Esophagus muscularis mucosa (tissue), 4 donors: ENCODE measurements at regions not wholly inside any gene's neighbourhood (a gene's known extent, or its start where the extent isn't known, plus 50 kb on each side); places are given as distances from the start of the nearest gene placed in this dataset.

Experiments
- DNase-seq: peaks from one replicate; pipeline ENCODE4 v3.0.0-alpha.2; 2017; ENCODE audit errors: extremely low spot score
- H3K27ac ChIP-seq, 4 donors: fragments of 200-600 bp; sonication (generic); replicated peaks in 1 of 4; 1 replicate in 3 of 4; 2 replicates in 1 of 4; pipeline ENCODE4 v1.5.1; 2016 to 2019; ENCODE audit warnings: mild to moderate bottlenecking in 1 of 4
- H3K27me3 ChIP-seq, 4 donors: fragments of 200-600 bp; sonication (generic); one replicate each; pipeline versions ENCODE4 v1.5.1 to v1.6.0; 2016 to 2019
- H3K36me3 ChIP-seq, 4 donors: fragments of 200-600 bp; sonication (generic); one replicate each; pipeline ENCODE4 v1.5.1; 2016 to 2019
- H3K4me1 ChIP-seq, 4 donors: fragments of 200-600 bp; sonication (generic); one replicate each; pipeline ENCODE4 v1.5.1; 2016 to 2019
- H3K4me3 ChIP-seq, 4 donors: fragments of 200-600 bp; sonication (generic); 1 replicate in 2 of 4; 2 replicates in 2 of 4; pipeline ENCODE4 v1.5.1; 2016 to 2019; ENCODE audit warnings: mild to moderate bottlenecking in 4 of 4, moderate library complexity in 1 of 4
- H3K9me3 ChIP-seq, 4 donors: fragments of 200-600 bp; sonication (generic); 1 replicate in 3 of 4; 2 replicates in 1 of 4; pipeline ENCODE4 v1.5.1; 2016 to 2019
- EP300 ChIP-seq: sonication (generic); formaldehyde crosslinking; IDR thresholded peaks from one replicate; pipeline ENCODE4 v1.6.1; 2017; ENCODE audit warnings: antibody characterized with exemption
- POLR2A ChIP-seq: fragments of 450-650 bp; IDR thresholded peaks from one replicate; pipeline ENCODE4 v1.6.1; 2017; ENCODE audit warnings: antibody characterized with exemption, moderate library complexity, mild to moderate bottlenecking, low read depth
- POLR2AphosphoS5 ChIP-seq, 2 donors: sonication (generic); formaldehyde crosslinking; IDR thresholded peaks; one replicate each; pipeline ENCODE4 v1.6.1; 2017; ENCODE audit warnings: antibody characterized with exemption in 2 of 2
- WGBS: methylation state at CpG from one replicate; pipeline ENCODE4 v1.1.5; 2018; 5-methylcytosine and 5-hydroxymethylcytosine counted together
- intact Hi-C: fragments of 100-400 bp; cut with DNase I; formaldehyde crosslinking; loops from one replicate; pipeline ENCODE4 v1.15.1; 2023
- TF ChIP-seq, protein P1 (sequence below), 3 experiments: fragments of 200-600 bp in 2 of 3; fragments of 450-650 bp in 1 of 3; sonication (generic) in 2 of 3; IDR thresholded peaks; one replicate each; pipeline ENCODE4 v1.5.1; 2017 to 2019; ENCODE audit warnings: antibody characterized with exemption in 3 of 3, mild to moderate bottlenecking in 2 of 3, moderate library complexity in 1 of 3

DNA sequence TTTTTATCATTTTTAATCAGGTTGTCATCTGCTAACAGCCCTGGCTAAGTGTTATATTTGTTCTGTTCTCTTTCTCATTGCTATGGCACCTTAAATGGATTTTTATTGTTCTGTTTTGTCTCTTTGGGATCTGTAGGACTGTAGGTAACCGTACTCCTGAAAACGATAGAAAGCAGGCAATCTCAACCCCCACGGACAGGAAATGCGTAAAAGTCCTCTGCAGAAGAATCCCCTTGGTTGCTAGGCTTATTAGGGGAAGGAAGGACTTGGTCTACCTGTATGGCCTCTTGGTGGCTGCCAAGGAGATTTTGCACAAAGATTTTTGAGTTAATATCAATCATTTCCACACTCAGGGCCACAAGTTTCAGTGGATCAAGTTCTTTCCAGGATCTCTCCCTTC, 571.9 kb upstream of the ZNF385D start:
- Histone ChIP-seq H3K36me3 (no peaks in the 10 kb centered on the region), H3K9me3 (no peaks in the 10 kb centered on the region), H3K4me1 (no peaks in the 10 kb centered on the region), H3K4me3 (no peak overlapping the region), H3K27ac (no peak overlapping the region), H3K27me3 (no peaks in the 10 kb centered on the region)
- TF ChIP-seq POLR2AphosphoS5 (IDR thresholded peaks at IDR 0.05) (no peak), POLR2A (no peak), EP300 (no peak)
- TF ChIP-seq, protein P1, sequence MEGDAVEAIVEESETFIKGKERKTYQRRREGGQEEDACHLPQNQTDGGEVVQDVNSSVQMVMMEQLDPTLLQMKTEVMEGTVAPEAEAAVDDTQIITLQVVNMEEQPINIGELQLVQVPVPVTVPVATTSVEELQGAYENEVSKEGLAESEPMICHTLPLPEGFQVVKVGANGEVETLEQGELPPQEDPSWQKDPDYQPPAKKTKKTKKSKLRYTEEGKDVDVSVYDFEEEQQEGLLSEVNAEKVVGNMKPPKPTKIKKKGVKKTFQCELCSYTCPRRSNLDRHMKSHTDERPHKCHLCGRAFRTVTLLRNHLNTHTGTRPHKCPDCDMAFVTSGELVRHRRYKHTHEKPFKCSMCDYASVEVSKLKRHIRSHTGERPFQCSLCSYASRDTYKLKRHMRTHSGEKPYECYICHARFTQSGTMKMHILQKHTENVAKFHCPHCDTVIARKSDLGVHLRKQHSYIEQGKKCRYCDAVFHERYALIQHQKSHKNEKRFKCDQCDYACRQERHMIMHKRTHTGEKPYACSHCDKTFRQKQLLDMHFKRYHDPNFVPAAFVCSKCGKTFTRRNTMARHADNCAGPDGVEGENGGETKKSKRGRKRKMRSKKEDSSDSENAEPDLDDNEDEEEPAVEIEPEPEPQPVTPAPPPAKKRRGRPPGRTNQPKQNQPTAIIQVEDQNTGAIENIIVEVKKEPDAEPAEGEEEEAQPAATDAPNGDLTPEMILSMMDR (IDR thresholded peaks at IDR 0.05): no peak
- no peak for DNase-seq
- intact Hi-C loops: no loop called here
- 81% methylated on average over 4 of the region's 4 CpGs for WGBS

DNA sequence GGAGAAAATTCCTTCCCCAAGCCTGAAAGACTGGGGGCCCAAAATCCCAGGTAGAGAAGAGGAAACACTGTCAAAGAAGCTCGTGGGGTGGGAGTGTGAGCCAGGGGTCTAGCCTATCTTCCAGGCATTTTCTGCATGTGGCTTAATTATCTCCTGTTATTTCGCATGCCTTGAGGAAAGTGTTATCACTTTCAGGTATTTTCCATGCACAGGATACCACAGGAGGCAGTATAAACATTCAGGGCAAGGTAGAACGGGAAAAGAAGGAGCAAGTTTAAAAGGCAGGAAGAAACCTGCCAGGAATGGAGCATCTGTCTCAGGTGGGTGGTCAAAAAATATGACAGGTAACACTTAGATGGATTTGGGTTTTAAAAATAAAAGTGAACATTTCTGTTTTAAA, 575.3 kb upstream of the ZNF385D start:
- intact Hi-C loops: no loop called here

DNA sequence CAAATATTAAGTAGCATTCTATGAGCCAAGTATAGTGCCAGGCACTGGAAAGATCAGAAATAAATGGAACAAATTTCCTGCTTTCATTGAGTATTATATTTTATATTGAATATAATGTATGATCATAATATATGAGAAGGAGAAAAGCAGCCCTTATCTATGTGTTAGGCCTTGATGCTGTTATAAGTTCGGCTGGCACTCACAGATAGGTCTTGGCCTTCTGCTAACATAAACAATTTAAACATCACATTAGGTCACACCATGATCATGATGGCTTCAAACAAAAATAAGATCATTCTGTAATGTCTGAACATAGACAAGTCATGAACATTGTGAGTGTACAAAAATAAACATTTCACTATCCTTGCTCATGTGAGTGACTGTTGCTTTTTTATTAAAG, 584.0 kb upstream of the ZNF385D start:
- Histone ChIP-seq H3K9me3 (no peaks in the 10 kb centered on the region), H3K36me3 (no peaks in the 10 kb centered on the region), H3K27ac (no peak overlapping the region), H3K27me3 (no peaks in the 10 kb centered on the region), H3K4me1 (peaks cover 0 to 14% (median 0%) of the 10 kb centered on the region in 4 donors), H3K4me3 (no peak overlapping the region)
- 91% methylated on average over 1 of the region's 1 CpG for WGBS
- no peak for DNase-seq
- intact Hi-C loops: no loop called here
- TF ChIP-seq EP300 (no peak), POLR2A (no peak), POLR2AphosphoS5 (IDR thresholded peaks at IDR 0.05) (no peak)
- TF ChIP-seq, protein P1 (IDR thresholded peaks at IDR 0.05): no peak

More for the DNA sequence above, 575.3 kb upstream of the ZNF385D start:
- H3K27ac ChIP-seq: no peak overlapping the region
- no peak for DNase-seq
- no peak overlapping the region for H3K4me3 ChIP-seq
- no peaks in the 10 kb centered on the region for H3K9me3 ChIP-seq
- 89% methylated on average over 3 of the region's 3 CpGs for WGBS
- H3K36me3 ChIP-seq: no peaks in the 10 kb centered on the region
- TF ChIP-seq POLR2A (no peak), EP300 (no peak), POLR2AphosphoS5 (IDR thresholded peaks at IDR 0.05) (no peak)
- TF ChIP-seq, protein P1 (IDR thresholded peaks at IDR 0.05): no peak
- H3K4me1 ChIP-seq: peaks cover 0 to 8% (median 0%) of the 10 kb centered on the region in 4 donors
- no peaks in the 10 kb centered on the region for H3K27me3 ChIP-seq

DNA sequence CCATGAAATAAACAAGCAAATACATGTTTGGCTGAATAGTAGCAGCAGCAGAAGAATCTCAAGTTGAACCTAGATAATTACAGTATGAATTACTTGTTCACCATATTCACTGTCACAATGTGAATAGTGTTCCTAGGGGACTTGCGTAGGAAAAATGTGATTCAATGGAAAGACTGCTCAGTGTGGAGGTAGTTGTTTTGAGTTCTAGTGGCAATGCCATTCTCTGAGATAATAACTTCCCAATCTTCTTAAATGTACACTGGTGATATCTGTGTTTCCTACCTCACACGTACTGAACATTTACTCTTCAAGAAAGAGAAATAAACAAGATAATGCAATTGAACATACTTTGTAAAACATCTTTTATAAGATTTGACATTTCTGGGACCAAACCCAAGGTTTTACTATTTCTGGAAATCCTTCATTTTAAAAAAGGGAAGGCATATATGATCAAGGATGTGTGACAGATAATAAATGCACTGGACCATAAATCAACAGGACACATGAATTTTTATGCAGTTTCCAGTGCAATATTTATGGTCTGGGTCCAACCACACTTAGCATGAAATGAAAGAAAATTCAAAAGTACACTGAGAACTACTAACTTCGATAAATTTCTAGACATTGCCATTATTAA, 598.3 kb upstream of the ZNF385D start:
- intact Hi-C loops: no loop called here
- no peaks in the 10 kb centered on the region for H3K27me3 ChIP-seq
- H3K27ac ChIP-seq: no peak overlapping the region
- DNase-seq: no peak
- WGBS: 56% methylated on average over 3 of the region's 3 CpGs
- no peaks in the 10 kb centered on the region for H3K36me3 ChIP-seq
- no peak overlapping the region for H3K4me3 ChIP-seq
- TF ChIP-seq, protein P1 (IDR thresholded peaks at IDR 0.05): no peak
- TF ChIP-seq POLR2AphosphoS5 (IDR thresholded peaks at IDR 0.05) (no peak), POLR2A (no peak), EP300 (no peak)
- no peaks in the 10 kb centered on the region for H3K9me3 ChIP-seq
- H3K4me1 ChIP-seq: peaks cover 0 to 31% (median 9%) of the 10 kb centered on the region in 4 donors

DNA sequence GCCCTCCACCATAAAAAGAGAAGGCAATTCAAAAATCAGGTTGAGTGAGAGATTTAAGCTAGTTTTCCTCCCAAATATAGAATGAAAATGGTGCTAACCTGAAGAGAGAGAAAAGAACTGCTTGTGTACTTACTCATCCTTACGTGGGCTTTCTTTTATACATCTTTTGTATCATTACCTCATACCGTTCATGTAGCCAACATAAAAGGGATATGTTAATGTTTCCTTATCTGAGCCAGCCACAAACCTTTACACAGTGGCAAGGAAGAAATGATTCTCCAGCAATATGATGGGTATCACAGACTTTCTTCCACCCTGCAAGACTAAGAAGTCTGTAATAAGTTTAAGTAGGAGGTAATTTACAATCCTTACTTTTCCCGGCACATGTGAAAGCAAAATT, 600.8 kb upstream of the ZNF385D start:
- Histone ChIP-seq H3K4me1 (peaks cover 0 to 31% (median 9%) of the 10 kb centered on the region in 4 donors), H3K27ac (no peak overlapping the region), H3K36me3 (no peaks in the 10 kb centered on the region), H3K4me3 (no peak overlapping the region), H3K9me3 (no peaks in the 10 kb centered on the region), H3K27me3 (no peaks in the 10 kb centered on the region)
- intact Hi-C loops: no loop called here
- DNase-seq: no peak
- TF ChIP-seq POLR2AphosphoS5 (IDR thresholded peaks at IDR 0.05) (no peak), EP300 (no peak), POLR2A (no peak)
- TF ChIP-seq, protein P1 (IDR thresholded peaks at IDR 0.05): no peak
- 53% methylated on average over 3 of the region's 3 CpGs for WGBS
